IPS-18a (cell line): ENCODE measurements at regions not wholly inside any gene's neighbourhood (a gene's known extent, or its start where the extent isn't known, plus 50 kb on each side); places are given as distances from the start of the nearest gene placed in this dataset.

Experiments used
- H3K27ac ChIP-seq: one replicate; pipeline ENCODE4 v1.5.1; 2013; ENCODE audit warnings: low read length
- H3K27me3 ChIP-seq: one replicate; pipeline ENCODE4 v1.6.1; 2013; ENCODE audit warnings: mild to moderate bottlenecking, low read length; ENCODE audit not compliant: control insufficient read depth, insufficient read depth
- H3K36me3 ChIP-seq: one replicate; pipeline ENCODE4 v1.6.1; 2013; ENCODE audit warnings: low read depth, low read length; ENCODE audit not compliant: control insufficient read depth
- H3K4me1 ChIP-seq: one replicate; pipeline ENCODE4 v1.6.1; 2013; ENCODE audit warnings: low read depth, low read length; ENCODE audit not compliant: control insufficient read depth
- H3K4me3 ChIP-seq: one replicate; pipeline ENCODE4 v1.5.1; 2013; ENCODE audit warnings: low read length
- H3K9ac ChIP-seq: one replicate; pipeline ENCODE4 v1.6.1; 2013; ENCODE audit warnings: mild to moderate bottlenecking, low read length, moderate library complexity
- H3K9me3 ChIP-seq: one replicate; pipeline ENCODE4 v1.6.1; 2013; ENCODE audit warnings: low read depth, low read length; ENCODE audit not compliant: control insufficient read depth

DNA sequence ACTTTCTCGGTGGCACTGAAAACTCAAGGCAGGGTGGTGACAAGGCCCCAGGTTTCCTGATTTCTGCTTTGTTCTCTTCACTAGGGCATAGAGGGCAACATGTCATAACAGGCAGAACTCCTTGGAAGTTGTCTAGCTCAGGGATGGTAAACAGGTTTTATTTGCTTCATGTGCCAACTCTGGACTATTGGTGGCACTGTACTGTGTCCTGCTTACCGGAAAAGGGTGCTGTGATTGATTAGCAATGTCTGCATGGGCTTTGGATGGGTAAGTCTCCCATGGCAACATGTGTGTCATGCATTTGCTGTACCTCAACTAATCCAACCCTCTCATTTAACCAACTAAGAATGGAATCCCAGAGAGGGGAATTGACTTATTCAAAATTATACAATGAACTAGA is 70.7 kb upstream of the USP24 start:
- H3K4me1 ChIP-seq: no peaks in the 10 kb centered on the region
- H3K9me3 ChIP-seq: no peaks in the 10 kb centered on the region
- no peak overlapping the region for H3K9ac ChIP-seq
- H3K4me3 ChIP-seq: no peak overlapping the region
- no peaks in the 10 kb centered on the region for H3K36me3 ChIP-seq
- no peaks in the 10 kb centered on the region for H3K27me3 ChIP-seq
- no peak overlapping the region for H3K27ac ChIP-seq

- H3K27me3 ChIP-seq: no peaks in the 10 kb centered on the region
- no peak overlapping the region for H3K9ac ChIP-seq
- no peak overlapping the region for H3K4me3 ChIP-seq
- no peaks in the 10 kb centered on the region for H3K4me1 ChIP-seq
- H3K36me3 ChIP-seq: no peaks in the 10 kb centered on the region
- no peak overlapping the region for H3K27ac ChIP-seq
- H3K9me3 ChIP-seq: no peaks in the 10 kb centered on the region
Observed at GRCh38 chr1:55284856-55285255, 69.7 kb upstream of the USP24 start.

GRCh38 chr1:55282058-55282457 is 66.9 kb upstream of the USP24 start:
- H3K9ac ChIP-seq: no peak overlapping the region
- H3K27me3 ChIP-seq: no peaks in the 10 kb centered on the region
- no peaks in the 10 kb centered on the region for H3K9me3 ChIP-seq
- no peak overlapping the region for H3K4me3 ChIP-seq
- H3K36me3 ChIP-seq: no peaks in the 10 kb centered on the region
- H3K4me1 ChIP-seq: peaks cover 3% of the 10 kb centered on the region
- no peak overlapping the region for H3K27ac ChIP-seq

DNA sequence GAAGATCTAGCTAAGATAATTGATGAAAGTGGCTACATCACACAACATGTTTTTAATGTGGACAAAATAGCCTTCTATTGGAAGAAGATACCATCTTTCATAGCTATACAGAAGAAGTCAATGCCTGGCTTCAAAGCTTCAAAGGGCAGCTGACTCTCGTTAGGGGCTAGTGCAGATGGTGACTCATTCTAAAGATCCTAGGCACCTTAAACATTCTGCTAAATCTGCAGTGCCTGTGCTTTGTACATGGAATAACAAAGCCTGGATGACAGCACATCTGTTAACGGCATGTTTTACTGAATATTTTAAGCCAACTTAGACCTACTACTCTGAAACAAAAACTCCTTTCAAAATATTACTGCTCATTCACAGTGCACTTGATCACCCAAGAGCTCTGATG is 65.6 kb upstream of the USP24 start:
- H3K4me3 ChIP-seq: no peak overlapping the region
- no peak overlapping the region for H3K27ac ChIP-seq
- H3K27me3 ChIP-seq: no peaks in the 10 kb centered on the region
- H3K9me3 ChIP-seq: no peaks in the 10 kb centered on the region
- no peak overlapping the region for H3K9ac ChIP-seq
- H3K4me1 ChIP-seq: peaks cover 3% of the 10 kb centered on the region
- H3K36me3 ChIP-seq: no peaks in the 10 kb centered on the region

GRCh38 chr1:55279627-55280026 is 64.5 kb upstream of the USP24 start:
- Histone ChIP-seq H3K9ac (no peak overlapping the region), H3K27me3 (no peaks in the 10 kb centered on the region), H3K4me3 (no peak overlapping the region), H3K27ac (no peak overlapping the region), H3K4me1 (peaks cover 3% of the 10 kb centered on the region), H3K36me3 (no peaks in the 10 kb centered on the region), H3K9me3 (no peaks in the 10 kb centered on the region)

GRCh38 chr1:55278378-55278777 is 63.2 kb upstream of the USP24 start:
- Histone ChIP-seq H3K9me3 (no peaks in the 10 kb centered on the region), H3K27ac (no peak overlapping the region), H3K36me3 (no peaks in the 10 kb centered on the region), H3K27me3 (no peaks in the 10 kb centered on the region), H3K4me3 (no peak overlapping the region), H3K9ac (no peak overlapping the region), H3K4me1 (peaks cover 3% of the 10 kb centered on the region)

- Histone ChIP-seq H3K9ac (no peak overlapping the region), H3K4me3 (no peak overlapping the region), H3K27me3 (no peaks in the 10 kb centered on the region)
Observed at GRCh38 chr1:55277377-55278130, 62.4 kb upstream of the USP24 start.

GRCh38 chr1:55276671-55277376 is 61.7 kb upstream of the USP24 start:
- H3K27ac ChIP-seq: no peak overlapping the region
- H3K9ac ChIP-seq: no peak overlapping the region
- H3K4me3 ChIP-seq: no peak overlapping the region
- no peaks in the 10 kb centered on the region for H3K27me3 ChIP-seq
- no peaks in the 10 kb centered on the region for H3K9me3 ChIP-seq
- H3K4me1 ChIP-seq: peaks cover 3% of the 10 kb centered on the region
- no peaks in the 10 kb centered on the region for H3K36me3 ChIP-seq

More at GRCh38 chr1:55277377-55278130, 62.4 kb upstream of the USP24 start:
- H3K27ac ChIP-seq: no peak overlapping the region
- no peaks in the 10 kb centered on the region for H3K36me3 ChIP-seq
- peaks cover 3% of the 10 kb centered on the region for H3K4me1 ChIP-seq
- no peaks in the 10 kb centered on the region for H3K9me3 ChIP-seq

DNA sequence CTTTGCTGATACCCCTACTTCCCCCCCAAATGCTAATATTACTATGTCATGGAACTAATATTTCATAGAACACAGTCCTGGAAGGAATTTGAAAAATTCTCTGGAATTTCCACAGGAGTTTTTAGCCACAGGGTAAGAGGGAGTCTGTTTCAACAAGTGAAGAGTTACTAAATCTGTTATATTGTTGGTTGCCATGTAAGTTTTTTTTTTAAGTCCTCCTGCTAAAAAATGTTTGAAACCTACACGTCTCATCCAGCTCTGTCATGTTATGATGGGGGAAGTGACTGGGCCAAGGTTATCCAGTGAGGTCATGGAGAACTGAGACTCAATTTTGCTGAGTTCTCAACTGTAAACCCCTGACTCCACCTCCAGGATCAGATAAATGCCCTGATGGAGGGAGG is 60.8 kb upstream of the USP24 start:
- Histone ChIP-seq H3K4me3 (no peak overlapping the region), H3K27me3 (no peaks in the 10 kb centered on the region), H3K9me3 (no peaks in the 10 kb centered on the region), H3K27ac (no peak overlapping the region), H3K36me3 (no peaks in the 10 kb centered on the region), H3K9ac (no peak overlapping the region), H3K4me1 (peaks cover 3% of the 10 kb centered on the region)

DNA sequence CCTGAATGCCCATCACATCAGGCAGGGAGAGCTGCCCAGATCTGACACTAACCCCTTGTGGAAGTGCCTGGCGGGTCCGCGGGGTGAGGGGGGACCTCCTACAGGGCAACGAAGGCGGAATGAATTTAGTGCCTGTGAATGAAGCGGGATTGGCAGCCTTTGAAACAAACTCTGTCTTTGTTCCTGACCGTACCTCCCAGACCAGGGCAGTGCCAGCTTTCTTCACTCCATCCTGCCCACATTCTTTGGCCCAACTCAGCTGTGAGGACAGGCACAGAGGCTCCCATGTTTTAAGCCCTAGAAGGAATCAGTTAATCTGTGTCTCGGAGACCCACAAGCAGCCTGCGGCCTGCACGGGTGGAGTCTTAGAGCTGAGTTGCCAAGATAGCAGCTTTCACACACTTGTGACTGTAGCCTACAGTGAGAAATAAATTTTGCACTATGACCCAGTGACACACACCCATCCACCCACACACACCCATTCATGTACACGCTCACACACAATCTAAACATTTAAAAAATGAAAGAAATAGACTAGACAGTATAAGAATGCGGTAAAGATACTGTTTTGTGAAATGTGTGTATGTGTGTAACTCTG is 60.1 kb upstream of the USP24 start:
- Histone ChIP-seq H3K27me3 (no peaks in the 10 kb centered on the region), H3K9ac (no peak overlapping the region), H3K27ac (no peak overlapping the region), H3K4me3 (no peak overlapping the region), H3K36me3 (no peaks in the 10 kb centered on the region), H3K4me1 (peaks cover 3% of the 10 kb centered on the region), H3K9me3 (no peaks in the 10 kb centered on the region)

DNA sequence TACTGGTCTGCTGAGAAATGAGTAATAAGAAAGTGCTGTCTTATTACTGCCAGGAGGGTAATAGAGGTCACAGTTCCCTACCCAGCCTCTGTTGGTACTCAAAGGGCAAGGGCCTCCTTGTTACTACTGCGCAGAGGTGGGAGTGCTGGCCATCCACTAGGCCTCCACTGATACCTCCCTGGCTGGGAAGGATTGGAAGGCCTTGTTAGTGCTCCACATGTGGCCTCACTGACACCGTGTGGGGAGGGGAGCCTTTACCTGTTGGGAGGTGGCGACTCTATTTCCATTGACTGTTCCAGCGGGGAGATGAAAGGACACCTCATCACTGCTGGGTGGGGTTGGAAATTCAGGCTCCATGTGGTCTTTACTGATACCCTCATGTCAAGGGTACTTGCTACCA is 57.8 kb upstream of the USP24 start:
- Histone ChIP-seq H3K9me3 (no peaks in the 10 kb centered on the region), H3K9ac (no peak overlapping the region), H3K4me1 (peaks cover 3% of the 10 kb centered on the region), H3K36me3 (no peaks in the 10 kb centered on the region), H3K4me3 (no peak overlapping the region), H3K27ac (no peak overlapping the region), H3K27me3 (no peaks in the 10 kb centered on the region)
